ENCODE measurements at regions not wholly inside any gene's neighbourhood (a gene's known extent, or its start where the extent isn't known, plus 50 kb on each side); places are given as distances from the start of the nearest gene placed in this dataset.

DNA sequence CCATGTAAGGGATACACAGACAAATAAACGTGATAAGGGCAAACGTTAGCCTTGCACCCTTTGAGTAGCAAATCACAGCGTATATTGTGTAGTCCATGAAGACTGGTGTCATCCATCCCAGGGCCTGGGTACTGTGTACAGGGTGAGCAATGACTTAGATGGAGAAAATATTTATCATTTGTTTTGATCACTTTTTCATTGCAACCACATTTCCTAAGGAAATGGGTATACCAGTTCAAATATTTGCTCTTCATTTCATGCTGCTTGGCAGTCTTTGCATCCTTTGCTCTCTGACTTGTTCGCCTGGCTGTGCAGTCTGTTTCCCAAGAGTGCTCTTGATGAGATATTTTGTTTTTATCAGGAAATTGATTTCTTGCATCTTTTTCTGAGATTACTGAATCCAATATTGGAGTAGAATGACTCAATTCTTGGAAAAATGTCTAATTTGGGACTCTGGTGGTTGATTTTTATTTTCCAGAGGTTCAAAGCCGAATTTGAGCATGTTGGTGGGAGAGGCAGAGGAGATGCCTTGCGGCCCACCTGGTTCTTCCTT is 424.6 kb upstream of the SEMA6D start:
- no peak overlapping the region for H3K9ac ChIP-seq (ENCODE audit: low read depth, low read length)
- no peak overlapping the region for H3K4me3 ChIP-seq (ENCODE audit: insufficient read depth, low read depth, low read length)
- H3K36me3 ChIP-seq (ENCODE audit: control insufficient read depth, insufficient read depth, low read length), result no peaks in the 10 kb centered on the region
- 0 out of 2 replicates have a peak overlapping the region, but pooled peaks have one; percentile 20 for H2AK5ac ChIP-seq (ENCODE audit: low read depth, low read length)
- dilution Hi-C loops (cut with HindIII; ENCODE audit: low sequenced_read_pairs, unreplicated experiment) (no loop called here), intact Hi-C loops (cut with micrococcal nuclease) (loop anchor here (5.0 kb wide), 4 partner anchors 40 to 425 kb away; partner anchors contain the start of gene SEMA6D), in situ Hi-C loops (cut with MboI; ENCODE audit: low sequenced_read_pairs) (no loop called here)
- peak overlapping the region; percentile 26 for H3K4ac ChIP-seq (ENCODE audit: low read depth, low read length)
- H3K27me3 ChIP-seq (ENCODE audit: control insufficient read depth, insufficient read depth, low read length), result no peaks in the 10 kb centered on the region
- peaks cover 4% of the 10 kb centered on the region; the same call in 1 of the 2 replicates for H3K9me1 ChIP-seq (ENCODE audit: insufficient read depth, low read length)
- peak overlapping the region; percentile 1; the same call in 1 of the 2 replicates for H3K14ac ChIP-seq (replicated peaks; ENCODE audit: low read depth, low read length)
- H4K8ac ChIP-seq (ENCODE audit: low read depth in 2 of 2, low read length in 2 of 2), result peak overlapping the region in 1 of 2 experiments; percentile 51; a peak in 1 of 4 replicates
- H3K79me1 ChIP-seq (ENCODE audit: low read depth in 1 of 2, low read length in 2 of 2), result no peaks in the 10 kb centered on the region
- peak overlapping the region; percentile 59 for H4K5ac ChIP-seq (ENCODE audit: low read depth, low read length)
- H2BK15ac ChIP-seq (ENCODE audit: low read depth, low read length), result no peak overlapping the region
- ChIA-PET POLR2A (ENCODE audit: unreplicated experiment) (no interaction called here), CTCF (no interaction called here)
- no peak overlapping the region for H2AFZ ChIP-seq (replicated peaks; ENCODE audit: low read length, poor library complexity)
- H2BK20ac ChIP-seq (ENCODE audit: low read depth, low read length), result peak overlapping the region; percentile 54
- no peak overlapping the region for H3K23ac ChIP-seq (ENCODE audit: low read depth, low read length)
- TF ChIP-seq RCOR1 (IDR thresholded peaks at IDR 0.05; ENCODE audit: insufficient replicate concordance, low read length), result no peak
- H2AK9ac ChIP-seq (replicated peaks; ENCODE audit: low read depth, low read length, poor library complexity), result no peak overlapping the region
- no peak for ATAC-seq (ENCODE audit: low read depth)
- no peaks in the 10 kb centered on the region for H4K20me1 ChIP-seq (ENCODE audit: insufficient read depth, low read length)
- H2BK5ac ChIP-seq (ENCODE audit: low read depth, low read length, poor library complexity, severe bottlenecking), result peak overlapping the region; percentile 25
- H4K91ac ChIP-seq (ENCODE audit: insufficient read depth, low read depth, low read length), result peak overlapping the region; percentile 1; the same call in 1 of the 2 replicates
- no TSS peak for BruUV-seq (replicated peaks)
- peak overlapping the region; percentile 88 for H3K18ac ChIP-seq (ENCODE audit: low read depth, low read length)
- H3K9me3 ChIP-seq (ENCODE audit: control insufficient read depth, insufficient read depth, low read length), result no peaks in the 10 kb centered on the region
- DNase-seq, result no peak
- H3K4me2 ChIP-seq (ENCODE audit: low read depth, low read length), result no peak overlapping the region
- H2BK120ac ChIP-seq (ENCODE audit: low read depth, low read length), result peak overlapping the region; percentile 35; the same call in 1 of the 2 replicates
- no CpG with 5 or more reads among the region's 6 CpGs for WGBS, 2 experiments (ENCODE audit: extremely low coverage in 2 of 2, insufficient read length in 1 of 2)
- no peak overlapping the region for H3K56ac ChIP-seq (ENCODE audit: extremely low read depth, insufficient read depth, low read length)
- peak overlapping the region; percentile 48; the same call in 1 of the 2 replicates for H3K27ac ChIP-seq (ENCODE audit: insufficient read depth, low read length)
- peaks cover 6% of the 10 kb centered on the region for H3K4me1 ChIP-seq (ENCODE audit: control insufficient read depth, insufficient read depth, low read length)

Data from IMR-90 (cell line).